Hepatocyte (in vitro differentiated cells): ENCODE measurements at regions not wholly inside any gene's neighbourhood (a gene's known extent, or its start where the extent isn't known, plus 50 kb on each side); places are given as distances from the start of the nearest gene placed in this dataset.

Experiments used
- DNase-seq: peaks from one replicate; pipeline ENCODE4 v3.0.0-alpha.2; 2016; ENCODE audit warnings: low spot score
- H2AFZ ChIP-seq: fragments of 200-600 bp; sonication (generic); 2 replicates; pipeline ENCODE4 v1.6.0; 2016; ENCODE audit warnings: antibody characterized with exemption, mild to moderate bottlenecking
- H3K27ac ChIP-seq: fragments of 200-600 bp; sonication (generic); 2 replicates; pipeline ENCODE4 v1.5.1; 2016; ENCODE audit warnings: mild to moderate bottlenecking
- H3K27me3 ChIP-seq: fragments of 200-600 bp; sonication (generic); 2 replicates; pipeline ENCODE4 v1.6.1; 2016
- H3K36me3 ChIP-seq: fragments of 200-600 bp; sonication (generic); replicated peaks from 2 replicates; pipeline ENCODE4 v1.5.1; 2016; ENCODE audit warnings: low read depth; ENCODE audit not compliant: insufficient read depth
- H3K4me1 ChIP-seq: fragments of 200-600 bp; sonication (generic); 2 replicates; pipeline ENCODE4 v1.5.1; 2016; ENCODE audit warnings: mild to moderate bottlenecking, moderate library complexity; ENCODE audit not compliant: insufficient read depth
- H3K4me2 ChIP-seq: fragments of 200-600 bp; sonication (generic); 2 replicates; pipeline ENCODE4 v1.6.0; 2016
- H3K4me3 ChIP-seq: fragments of 200-600 bp; sonication (generic); 2 replicates; pipeline ENCODE4 v1.5.1; 2016; ENCODE audit warnings: mild to moderate bottlenecking
- H3K79me2 ChIP-seq: fragments of 200-600 bp; sonication (generic); 2 replicates; pipeline ENCODE4 v1.6.0; 2017; ENCODE audit warnings: mild to moderate bottlenecking
- H3K9me2 ChIP-seq: fragments of 200-600 bp; sonication (generic); replicated peaks from 2 replicates; pipeline ENCODE4 v1.6.0; 2017; ENCODE audit warnings: mild to moderate bottlenecking; ENCODE audit not compliant: insufficient read depth
- H3K9me3 ChIP-seq: fragments of 200-600 bp; sonication (generic); 2 replicates; pipeline ENCODE4 v1.5.1; 2016; ENCODE audit warnings: low read depth, mild to moderate bottlenecking
- H4K20me1 ChIP-seq: fragments of 200-600 bp; sonication (generic); 2 replicates; pipeline ENCODE4 v1.6.0; 2016; ENCODE audit warnings: mild to moderate bottlenecking; ENCODE audit not compliant: insufficient read depth, poor library complexity, severe bottlenecking
- EZH2 ChIP-seq: fragments of 200-600 bp; sonication (generic); IDR thresholded peaks from 2 replicates; pipeline ENCODE4 v1.6.1; 2016; ENCODE audit warnings: antibody characterized with exemption, mild to moderate bottlenecking, borderline replicate concordance
- EZH2phosphoT487 ChIP-seq: fragments of 200-600 bp; sonication (generic); IDR thresholded peaks from one replicate; pipeline ENCODE4 v1.6.1; 2018; ENCODE audit warnings: antibody characterized with exemption, mild to moderate bottlenecking, low read depth, moderate library complexity; ENCODE audit not compliant: unreplicated experiment, severe bottlenecking
- WGBS: methylation state at CpG from one replicate; pipeline ENCODE4 v1.1.6; 2016; ENCODE audit warnings: low lambda C conversion rate; ENCODE audit errors: missing lambda C conversion rate; 5-methylcytosine and 5-hydroxymethylcytosine counted together
- TF ChIP-seq, protein P1 (sequence below): fragments of 200-600 bp; sonication (generic); IDR thresholded peaks from 2 replicates; pipeline ENCODE4 v1.5.1; 2016; ENCODE audit warnings: antibody characterized with exemption, mild to moderate bottlenecking; ENCODE audit not compliant: poor library complexity

DNA sequence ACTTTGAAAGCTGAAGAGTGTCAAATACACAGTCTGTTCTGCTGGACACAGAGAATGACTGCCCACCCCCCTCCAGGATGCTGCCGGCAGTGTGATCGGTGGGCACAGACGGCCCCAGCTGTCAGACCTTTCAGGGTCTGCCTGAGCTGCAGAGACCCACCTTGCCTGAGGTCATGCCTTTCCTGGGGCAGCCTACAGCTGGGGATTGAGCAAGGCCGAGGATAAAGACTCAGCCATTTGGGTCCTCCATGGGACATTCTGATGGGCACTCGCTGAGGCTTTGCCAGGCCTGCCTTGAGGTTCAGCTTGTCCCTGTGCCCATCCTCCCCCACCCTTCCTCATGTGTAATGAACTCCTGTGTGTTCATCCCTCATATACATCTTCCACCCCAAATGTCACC lies 102.3 kb upstream of the SMAD3 start:
- 86% methylated on average over 5 of the region's 5 CpGs for WGBS

DNA sequence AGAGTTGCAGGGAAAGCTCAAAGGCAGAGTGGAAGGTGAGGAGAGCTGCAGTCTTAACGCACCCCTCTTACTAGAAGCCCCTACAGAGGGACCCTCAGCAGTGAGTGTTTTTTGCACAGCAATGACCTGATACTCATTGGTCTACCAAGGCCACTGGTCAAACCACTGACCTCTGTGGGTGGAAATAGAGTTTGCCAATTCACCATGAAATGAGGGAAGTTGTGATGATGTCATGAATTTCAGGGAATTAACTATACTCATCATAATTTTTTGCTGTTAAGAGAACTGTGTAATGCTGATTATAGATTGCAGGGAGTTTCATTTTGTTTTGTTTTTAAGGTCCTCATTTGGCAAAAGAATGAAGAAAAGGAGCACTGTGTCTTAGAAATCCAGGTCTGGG lies 101.7 kb upstream of the SMAD3 start:
- Histone ChIP-seq H3K79me2 (no peaks in the 10 kb centered on the region), H3K27ac (no peak overlapping the region), H3K4me1 (no peaks in the 10 kb centered on the region), H3K36me3 (no peaks in the 10 kb centered on the region), H2AFZ (no peak overlapping the region), H3K27me3 (no peaks in the 10 kb centered on the region), H3K4me3 (no peak overlapping the region), H3K4me2 (no peak overlapping the region), H3K9me3 (no peaks in the 10 kb centered on the region), H4K20me1 (no peaks in the 10 kb centered on the region), H3K9me2 (no peaks in the 10 kb centered on the region)
- WGBS = 95% methylated on average over 1 of the region's 1 CpG
- no peak for DNase-seq
- TF ChIP-seq, protein P1, sequence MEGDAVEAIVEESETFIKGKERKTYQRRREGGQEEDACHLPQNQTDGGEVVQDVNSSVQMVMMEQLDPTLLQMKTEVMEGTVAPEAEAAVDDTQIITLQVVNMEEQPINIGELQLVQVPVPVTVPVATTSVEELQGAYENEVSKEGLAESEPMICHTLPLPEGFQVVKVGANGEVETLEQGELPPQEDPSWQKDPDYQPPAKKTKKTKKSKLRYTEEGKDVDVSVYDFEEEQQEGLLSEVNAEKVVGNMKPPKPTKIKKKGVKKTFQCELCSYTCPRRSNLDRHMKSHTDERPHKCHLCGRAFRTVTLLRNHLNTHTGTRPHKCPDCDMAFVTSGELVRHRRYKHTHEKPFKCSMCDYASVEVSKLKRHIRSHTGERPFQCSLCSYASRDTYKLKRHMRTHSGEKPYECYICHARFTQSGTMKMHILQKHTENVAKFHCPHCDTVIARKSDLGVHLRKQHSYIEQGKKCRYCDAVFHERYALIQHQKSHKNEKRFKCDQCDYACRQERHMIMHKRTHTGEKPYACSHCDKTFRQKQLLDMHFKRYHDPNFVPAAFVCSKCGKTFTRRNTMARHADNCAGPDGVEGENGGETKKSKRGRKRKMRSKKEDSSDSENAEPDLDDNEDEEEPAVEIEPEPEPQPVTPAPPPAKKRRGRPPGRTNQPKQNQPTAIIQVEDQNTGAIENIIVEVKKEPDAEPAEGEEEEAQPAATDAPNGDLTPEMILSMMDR = no peak
- TF ChIP-seq EZH2 (no peak), EZH2phosphoT487 (no peak)

More for the DNA sequence above, 102.3 kb upstream of the SMAD3 start:
- Histone ChIP-seq H3K9me3 (no peaks in the 10 kb centered on the region), H2AFZ (no peak overlapping the region), H3K36me3 (no peaks in the 10 kb centered on the region), H3K4me2 (no peak overlapping the region), H3K27me3 (no peaks in the 10 kb centered on the region), H3K9me2 (no peaks in the 10 kb centered on the region), H3K27ac (no peak overlapping the region), H3K4me1 (no peaks in the 10 kb centered on the region), H4K20me1 (no peaks in the 10 kb centered on the region), H3K4me3 (no peak overlapping the region), H3K79me2 (no peaks in the 10 kb centered on the region)
- TF ChIP-seq EZH2phosphoT487 (no peak), EZH2 (no peak)
- TF ChIP-seq, protein P1 = no peak
- DNase-seq = no peak

DNA sequence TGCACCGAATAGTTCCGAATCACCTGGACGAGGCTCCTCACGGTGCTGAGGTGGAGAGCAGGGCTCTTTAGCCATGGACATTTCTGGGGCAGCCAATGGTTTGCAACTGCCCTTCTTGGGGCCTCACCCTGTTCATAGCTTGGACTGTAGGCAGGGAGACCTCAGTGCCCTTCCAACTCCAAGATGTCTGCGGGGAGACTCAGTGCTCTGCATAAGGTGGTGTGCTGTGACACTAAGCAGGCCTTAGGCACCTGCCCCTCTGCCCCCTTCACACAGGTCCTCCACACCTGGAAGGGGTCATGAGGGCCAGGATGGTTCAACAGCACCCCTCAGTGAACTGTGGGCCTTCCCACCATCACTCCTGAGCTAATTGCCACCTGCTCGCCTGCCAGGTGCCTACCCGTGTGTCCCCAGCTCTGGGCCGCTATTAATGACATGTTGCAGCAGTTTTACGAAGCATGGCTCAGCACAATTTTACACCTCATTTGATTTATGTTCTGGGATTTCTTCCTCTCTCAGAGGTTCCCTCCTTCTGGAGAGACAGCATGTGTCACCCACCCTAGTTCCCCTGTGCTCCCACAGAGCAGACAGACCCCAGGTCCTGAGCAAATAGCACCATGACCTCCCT lies 101.2 kb upstream of the SMAD3 start:
- Histone ChIP-seq H3K79me2 (no peaks in the 10 kb centered on the region), H3K4me3 (no peak overlapping the region), H3K27me3 (no peaks in the 10 kb centered on the region), H3K9me2 (no peaks in the 10 kb centered on the region), H3K4me2 (no peak overlapping the region), H4K20me1 (no peaks in the 10 kb centered on the region), H2AFZ (no peak overlapping the region), H3K4me1 (no peaks in the 10 kb centered on the region), H3K9me3 (no peaks in the 10 kb centered on the region), H3K36me3 (no peaks in the 10 kb centered on the region), H3K27ac (no peak overlapping the region)
- 93% methylated on average over 9 of the region's 9 CpGs for WGBS
- no peak for DNase-seq
- TF ChIP-seq EZH2 = no peak
- TF ChIP-seq, protein P1 = no peak
- no peak for TF ChIP-seq EZH2phosphoT487
